Epithelial cell of prostate (primary cell): ENCODE measurements at regions not wholly inside any gene's neighbourhood (a gene's known extent, or its start where the extent isn't known, plus 50 kb on each side); places are given as distances from the start of the nearest gene placed in this dataset.
A peak's percentile ranks its signal among the peaks of the same experiment; 100 is the strongest.

Experiments used
- DNase-seq: peaks from one replicate; pipeline ENCODE4 v3.0.0-alpha.2; 2011; ENCODE audit warnings: low read depth, low spot score
- H3K27ac ChIP-seq: fragments of 450-650 bp; 2 replicates; pipeline ENCODE4 v1.5.1; 2017; ENCODE audit warnings: mild to moderate bottlenecking

DNA sequence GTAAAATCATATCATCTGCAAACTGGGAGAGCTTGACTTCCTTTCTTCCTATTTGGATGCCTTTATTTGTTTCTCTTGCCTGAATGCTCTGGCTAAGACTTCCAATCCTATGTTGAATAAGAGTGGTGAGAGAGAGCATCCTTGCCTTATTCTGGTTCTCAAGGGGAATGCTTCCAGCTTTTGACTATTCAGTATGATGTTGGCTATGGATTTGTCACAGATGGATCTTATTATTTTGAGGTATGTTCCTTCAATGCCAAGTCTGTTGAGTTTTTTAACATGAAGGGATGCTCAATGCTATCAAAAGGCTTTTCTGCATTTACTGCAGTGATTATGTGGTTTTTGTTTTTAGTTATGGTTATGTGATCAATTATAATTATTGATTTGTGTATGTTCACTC is 2144.6 kb upstream of the TENM3 start:
- H3K27ac ChIP-seq, result no peak overlapping the region

GRCh38 chr4:180099957-180100356 is 2143.2 kb upstream of the TENM3 start:
- H3K27ac ChIP-seq, result no peak overlapping the region
- no peak for DNase-seq

More for the DNA sequence above, 2144.6 kb upstream of the TENM3 start:
- no peak for DNase-seq

GRCh38 chr4:180100433-180101344 is 2142.5 kb upstream of the TENM3 start:
- H3K27ac ChIP-seq, result no peak overlapping the region
- DNase-seq, result no peak

DNA sequence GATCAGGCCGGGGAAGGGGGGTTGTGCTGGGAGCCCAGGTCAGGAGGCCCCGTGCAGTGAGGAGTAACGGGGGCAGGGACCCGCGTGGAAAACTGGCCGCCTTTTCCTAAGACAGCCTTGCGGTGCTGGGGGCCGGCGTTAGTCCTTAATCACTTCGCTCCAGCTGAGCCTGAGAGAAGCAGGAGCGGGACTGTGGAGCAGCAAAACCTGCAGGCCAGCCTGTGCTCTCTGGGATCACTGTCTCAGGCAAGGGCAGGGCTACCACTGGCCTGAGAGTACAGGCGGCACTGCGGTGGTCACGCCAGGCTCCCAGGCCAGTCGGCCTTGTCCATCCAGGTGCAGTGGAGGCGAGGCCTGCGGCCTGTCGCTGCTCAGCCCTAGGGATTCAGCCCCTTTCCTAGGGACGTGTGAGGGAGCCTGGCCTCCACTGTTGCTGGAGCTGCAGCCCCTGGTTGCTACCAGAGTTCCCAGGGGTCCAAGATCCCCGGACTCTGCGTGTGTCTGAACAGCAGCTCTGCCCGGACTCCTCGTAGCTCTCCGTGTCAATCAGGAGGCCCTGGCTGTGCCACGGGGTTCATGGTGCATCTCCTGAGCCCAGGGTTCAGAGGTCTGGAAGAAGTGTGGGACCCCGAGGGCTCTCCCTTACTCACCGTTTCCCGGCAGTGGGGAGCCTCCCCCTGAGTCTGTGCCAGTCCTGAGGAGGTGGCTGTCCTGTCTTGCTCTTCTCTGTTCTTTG is 2141.7 kb upstream of the TENM3 start:
- no peak overlapping the region for H3K27ac ChIP-seq

GRCh38 chr4:180103794-180104193 is 2139.4 kb upstream of the TENM3 start:
- no peak overlapping the region for H3K27ac ChIP-seq
- no peak for DNase-seq

More for the DNA sequence above, 2141.7 kb upstream of the TENM3 start:
- DNase-seq, result no peak

GRCh38 chr4:180105362-180105761 is 2137.8 kb upstream of the TENM3 start:
- DNase-seq, result no peak
- no peak overlapping the region for H3K27ac ChIP-seq

GRCh38 chr4:180106122-180106521 is 2137.1 kb upstream of the TENM3 start:
- H3K27ac ChIP-seq, result no peak overlapping the region
- peak; percentile 3 for DNase-seq

GRCh38 chr4:180106997-180107396 is 2136.2 kb upstream of the TENM3 start:
- no peak overlapping the region for H3K27ac ChIP-seq
- no peak for DNase-seq

GRCh38 chr4:180116840-180117239 is 2126.4 kb upstream of the TENM3 start:
- no peak for DNase-seq
- no peak overlapping the region for H3K27ac ChIP-seq

GRCh38 chr4:180120068-180120467 is 2123.1 kb upstream of the TENM3 start:
- DNase-seq, result no peak
- H3K27ac ChIP-seq, result no peak overlapping the region

DNA sequence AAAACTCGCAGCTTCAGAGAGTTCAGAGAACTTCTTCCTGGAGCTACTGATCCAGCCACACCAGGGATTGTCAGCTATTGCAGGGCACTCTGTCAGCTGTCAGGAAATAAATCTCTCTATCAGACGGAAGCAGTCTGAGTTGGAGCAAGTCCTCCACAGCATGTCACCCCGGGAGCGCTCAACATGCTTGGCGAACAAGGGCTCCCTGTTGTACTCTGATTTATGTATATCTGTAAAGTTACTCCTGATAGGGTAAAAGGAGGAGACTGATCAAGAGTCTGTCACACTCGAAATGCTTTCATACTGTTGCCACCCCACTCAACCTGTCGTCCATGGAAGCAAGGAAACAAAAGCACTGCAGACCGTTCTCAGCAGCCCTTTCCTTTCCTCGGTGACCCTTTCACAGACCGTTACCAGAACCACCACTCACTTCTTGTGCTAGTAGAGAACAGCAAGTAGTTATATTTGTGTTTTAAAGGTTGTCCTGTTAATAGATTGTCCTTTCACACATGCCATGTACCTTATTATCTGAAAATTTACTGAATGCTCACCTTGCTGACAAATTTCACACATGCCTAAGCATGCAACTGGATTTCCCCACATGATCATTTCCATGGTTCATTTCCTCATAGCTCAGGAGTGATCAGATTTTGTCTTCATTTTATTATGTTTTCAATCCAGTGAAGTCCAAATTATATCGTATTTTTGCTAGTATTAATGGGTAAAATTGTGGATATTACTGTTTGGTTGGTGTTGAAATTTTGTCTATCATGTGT is 2108.9 kb upstream of the TENM3 start:
- peak overlapping the region; percentile 66 for H3K27ac ChIP-seq
- peak; percentile 27 for DNase-seq

DNA sequence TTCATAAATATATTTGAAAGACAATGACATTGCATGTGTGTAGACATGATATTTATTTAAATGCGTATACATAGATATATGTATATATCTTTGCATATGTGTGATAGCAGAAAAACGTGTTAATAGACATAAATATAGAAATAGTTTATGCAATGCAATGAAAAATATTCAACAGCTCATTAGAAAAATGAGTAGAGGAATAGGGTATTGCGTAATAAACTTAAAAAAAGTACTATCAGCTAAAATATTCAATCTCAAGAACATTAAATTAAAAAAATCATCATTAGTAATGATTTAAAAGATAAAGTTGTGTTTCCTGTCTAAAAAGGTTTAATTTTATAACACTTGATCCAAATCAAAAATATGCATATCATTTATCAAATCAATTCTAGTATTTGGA is 2101.5 kb upstream of the TENM3 start:
- no peak for DNase-seq
- H3K27ac ChIP-seq, result no peak overlapping the region

- H3K27ac ChIP-seq, result no peak overlapping the region
- DNase-seq, result no peak
Observed at GRCh38 chr4:180148737-180149136, 2094.5 kb upstream of the TENM3 start.

- H3K27ac ChIP-seq, result no peak overlapping the region
- DNase-seq, result no peak
Observed at GRCh38 chr4:180150818-180151217, 2092.4 kb upstream of the TENM3 start.

DNA sequence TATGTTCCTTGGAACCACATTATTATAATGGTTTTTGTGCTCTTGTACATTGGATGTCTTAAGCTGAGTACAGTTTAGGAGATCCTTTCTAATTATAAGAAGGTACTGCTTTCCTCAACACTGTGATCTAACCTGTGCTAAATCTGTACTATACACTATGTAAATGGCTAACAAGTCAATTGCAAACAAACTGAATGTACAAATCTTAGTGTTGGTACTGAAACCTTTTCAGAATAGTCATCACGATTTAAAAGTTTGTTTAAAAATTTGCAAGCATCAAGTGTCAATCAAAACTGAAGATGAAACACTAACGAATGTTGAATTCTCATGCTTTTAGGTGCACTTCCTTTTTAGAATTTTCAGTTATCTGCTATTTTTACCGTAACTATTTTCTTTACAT is 2090.4 kb upstream of the TENM3 start:
- DNase-seq, result no peak

DNA sequence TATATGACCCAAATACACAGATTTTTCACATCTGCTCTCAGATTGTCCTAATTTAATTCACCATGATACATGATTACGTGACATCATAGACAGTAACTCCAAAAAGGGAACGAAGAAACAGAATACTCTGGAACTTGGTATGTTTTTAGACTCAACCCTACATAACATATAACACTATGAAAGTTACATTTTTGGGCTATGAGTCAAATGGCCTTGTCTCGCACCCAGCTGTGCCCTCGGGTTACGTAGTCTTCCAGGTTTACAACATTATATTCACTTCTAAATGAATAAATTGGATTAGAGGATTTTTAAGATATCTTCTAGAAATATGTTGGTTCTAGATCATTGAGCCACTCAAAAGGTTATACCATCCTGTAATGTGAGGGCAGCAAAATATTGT is 2089.6 kb upstream of the TENM3 start:
- DNase-seq, result no peak
- H3K27ac ChIP-seq, result no peak overlapping the region

More for the DNA sequence above, 2090.4 kb upstream of the TENM3 start:
- no peak overlapping the region for H3K27ac ChIP-seq

GRCh38 chr4:180156684-180157083 is 2086.5 kb upstream of the TENM3 start:
- no peak overlapping the region for H3K27ac ChIP-seq

GRCh38 chr4:180160195-180160983 is 2082.8 kb upstream of the TENM3 start:
- no peak overlapping the region for H3K27ac ChIP-seq
- no peak for DNase-seq

More at GRCh38 chr4:180156684-180157083, 2086.5 kb upstream of the TENM3 start:
- DNase-seq, result no peak

DNA sequence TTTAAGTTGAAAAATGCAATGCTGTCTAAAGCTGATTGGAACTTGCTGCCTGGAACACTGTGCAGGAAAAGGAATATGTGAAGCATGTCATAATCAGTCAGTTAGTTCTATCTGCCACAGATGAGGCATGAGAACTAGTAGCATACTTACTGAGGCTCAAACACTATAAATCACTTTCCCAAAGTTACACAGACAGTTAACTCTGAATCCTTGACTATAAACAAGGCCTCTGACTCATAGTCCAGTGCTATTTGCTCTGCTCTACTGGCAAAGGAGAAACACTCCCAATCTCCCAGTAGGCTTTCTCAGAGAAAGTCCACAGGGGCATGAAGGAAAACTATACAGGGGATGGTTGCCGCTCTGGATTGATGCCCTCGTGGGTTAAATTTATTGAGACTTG is 2078.4 kb upstream of the TENM3 start:
- peak; percentile 27 for DNase-seq

GRCh38 chr4:180169394-180169793 is 2073.8 kb upstream of the TENM3 start:
- no peak for DNase-seq
- no peak overlapping the region for H3K27ac ChIP-seq

More for the DNA sequence above, 2078.4 kb upstream of the TENM3 start:
- H3K27ac ChIP-seq, result no peak overlapping the region
